Gastrocnemius medialis (tissue), 4 donors: ENCODE measurements at regions not wholly inside any gene's neighbourhood (a gene's known extent, or its start where the extent isn't known, plus 50 kb on each side); places are given as distances from the start of the nearest gene placed in this dataset.

Source experiments
- CTCF ChIP-seq, 5 experiments: fragments of 450-650 bp in 3 of 5; fragments of 200-600 bp in 2 of 5; sonication (generic) in 2 of 5; IDR thresholded peaks in 4 of 5; conservative IDR thresholded peaks in 1 of 5; 1 replicate in 4 of 5; 2 replicates in 1 of 5; pipeline ENCODE4 v1.5.1; 2016 to 2019; ENCODE audit warnings: antibody characterized with exemption in 5 of 5, mild to moderate bottlenecking in 3 of 5, moderate library complexity in 3 of 5
- POLR2A ChIP-seq, 2 donors: fragments of 450-650 bp; IDR thresholded peaks; one replicate each; pipeline ENCODE4 v1.6.1; 2017; ENCODE audit warnings: antibody characterized with exemption in 2 of 2, mild to moderate bottlenecking in 2 of 2, moderate library complexity in 2 of 2

- TF ChIP-seq POLR2A (IDR thresholded peaks at IDR 0.05) (no peak), CTCF (IDR thresholded peaks at IDR 0.05 in 4 of 5, conservative IDR thresholded peaks at IDR 0.05 in 1 of 5) (no peak)
Measured at GRCh38 chr14:46290706-46291105, 360.9 kb downstream of the RPL10L start.
